ENCODE measurements at regions not wholly inside any gene's neighbourhood (a gene's known extent, or its start where the extent isn't known, plus 50 kb on each side); places are given as distances from the start of the nearest gene placed in this dataset.

GRCh38 chr12:127161466-127161865 is 1105.5 kb upstream of the TMEM132C start:
- H3K4me1 Mint-ChIP-seq (ENCODE audit: low read depth), result peaks cover 30% of the 10 kb centered on the region
- DNase-seq, result no peak
- H3K36me3 Mint-ChIP-seq (ENCODE audit: low read depth), result no peaks in the 10 kb centered on the region
- H3K27ac Mint-ChIP-seq, result no peak overlapping the region
- no peak for TF ChIP-seq CTCF (IDR thresholded peaks at IDR 0.05)
- H3K4me3 Mint-ChIP-seq, result no peak overlapping the region
- no peaks in the 10 kb centered on the region; the same call in 1 of the 2 replicates for H3K9me3 Mint-ChIP-seq
- peaks cover 2% of the 10 kb centered on the region; the same call in 1 of the 2 replicates for H3K27me3 Mint-ChIP-seq (ENCODE audit: insufficient read depth)

GRCh38 chr12:127162307-127162706 is 1104.7 kb upstream of the TMEM132C start:
- DNase-seq, result no peak
- no peak overlapping the region for H3K4me3 Mint-ChIP-seq
- H3K4me1 Mint-ChIP-seq (ENCODE audit: low read depth), result peaks cover 30% of the 10 kb centered on the region
- no peak overlapping the region for H3K27ac Mint-ChIP-seq
- no peaks in the 10 kb centered on the region for H3K36me3 Mint-ChIP-seq (ENCODE audit: low read depth)
- no peaks in the 10 kb centered on the region; the same call in 1 of the 2 replicates for H3K9me3 Mint-ChIP-seq
- peaks cover 2% of the 10 kb centered on the region; the same call in 1 of the 2 replicates for H3K27me3 Mint-ChIP-seq (ENCODE audit: insufficient read depth)
- TF ChIP-seq CTCF (IDR thresholded peaks at IDR 0.05), result no peak

DNA sequence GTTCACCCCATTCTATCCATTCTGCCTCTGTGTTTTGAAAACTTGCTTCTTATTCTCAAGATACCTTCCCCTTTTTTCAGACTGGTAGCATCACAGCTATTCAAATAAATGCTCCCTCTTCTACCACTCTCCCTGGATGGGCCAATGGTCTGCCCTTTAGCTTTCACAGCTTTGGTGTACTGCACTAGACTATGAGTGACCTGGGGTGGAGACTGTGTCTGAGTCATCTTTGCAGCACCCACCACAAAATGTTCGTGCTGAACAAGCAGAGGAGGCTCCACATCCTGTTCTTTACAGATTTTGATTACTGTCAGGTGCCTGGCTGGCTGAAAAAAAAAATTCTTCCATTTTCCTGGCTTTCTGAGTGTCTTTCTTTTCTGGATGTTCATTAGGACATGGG is 1104.1 kb upstream of the TMEM132C start:
- H3K4me3 Mint-ChIP-seq, result 0 out of 2 replicates have a peak overlapping the region, but pooled peaks have one; percentile 16
- H3K27ac Mint-ChIP-seq, result peak overlapping the region; percentile 76
- H3K9me3 Mint-ChIP-seq, result no peaks in the 10 kb centered on the region; the same call in 1 of the 2 replicates
- DNase-seq, result peak; percentile 66
- H3K27me3 Mint-ChIP-seq (ENCODE audit: insufficient read depth), result peaks cover 2% of the 10 kb centered on the region; the same call in 1 of the 2 replicates
- no peak for TF ChIP-seq CTCF (IDR thresholded peaks at IDR 0.05)
- peaks cover 30% of the 10 kb centered on the region for H3K4me1 Mint-ChIP-seq (ENCODE audit: low read depth)
- H3K36me3 Mint-ChIP-seq (ENCODE audit: low read depth), result no peaks in the 10 kb centered on the region

DNA sequence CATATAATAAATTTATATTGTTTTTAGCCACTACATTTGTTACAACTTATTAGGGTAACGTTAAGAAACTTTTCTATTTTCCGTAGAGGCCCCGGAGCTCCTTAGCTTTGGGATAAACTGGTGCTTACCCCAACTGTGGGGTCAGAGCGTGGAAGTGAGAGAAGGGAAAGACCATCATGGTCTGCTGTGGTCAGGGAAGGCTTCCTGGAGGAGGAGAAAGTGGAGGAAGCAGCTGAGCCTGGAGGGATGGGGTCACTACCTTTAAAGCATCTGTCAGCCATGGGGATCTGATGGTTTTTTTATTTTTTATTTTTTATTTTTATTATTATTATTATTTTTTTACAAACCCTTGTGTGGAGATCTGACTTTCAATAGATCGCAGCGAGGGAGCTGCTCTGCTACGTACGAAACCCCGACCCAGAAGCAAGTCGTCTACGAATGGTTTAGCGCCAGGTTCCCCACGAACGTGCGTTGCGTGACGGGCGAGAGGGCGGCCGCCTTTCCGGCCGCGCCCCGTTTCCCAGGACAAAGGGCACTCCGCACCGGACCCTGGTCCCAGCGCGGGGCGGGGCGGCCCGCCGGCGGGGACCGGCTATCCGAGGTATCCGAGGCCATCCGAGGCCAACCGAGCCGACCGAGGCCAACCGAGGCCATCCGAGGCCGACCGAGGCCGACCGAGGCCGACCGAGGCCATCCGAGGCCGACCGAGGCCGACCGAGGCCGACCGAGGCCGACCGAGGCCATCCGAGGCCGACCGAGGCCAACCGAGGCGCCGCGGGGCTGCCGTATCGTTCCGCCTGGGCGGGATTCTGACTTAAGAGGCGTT is 1101.2 kb upstream of the TMEM132C start:
- Mint-ChIP-seq H3K36me3 (ENCODE audit: low read depth) (no peaks in the 10 kb centered on the region), H3K9me3 (no peaks in the 10 kb centered on the region; the same call in 1 of the 2 replicates), H3K4me1 (ENCODE audit: low read depth) (peaks cover 57% of the 10 kb centered on the region), H3K27ac (peak overlapping the region; percentile 86), H3K27me3 (ENCODE audit: insufficient read depth) (peaks cover 1% of the 10 kb centered on the region; the same call in 1 of the 2 replicates), H3K4me3 (peak overlapping the region; percentile 76)
- peak; percentile 72 for DNase-seq
- TF ChIP-seq CTCF (IDR thresholded peaks at IDR 0.05), result no peak

GRCh38 chr12:127169321-127170181 is 1097.4 kb upstream of the TMEM132C start:
- H3K4me3 Mint-ChIP-seq, result no peak overlapping the region
- no peak overlapping the region for H3K27ac Mint-ChIP-seq
- peak; percentile 29 for DNase-seq
- peaks cover 57% of the 10 kb centered on the region for H3K4me1 Mint-ChIP-seq (ENCODE audit: low read depth)
- H3K36me3 Mint-ChIP-seq (ENCODE audit: low read depth), result peaks cover 16% of the 10 kb centered on the region
- TF ChIP-seq CTCF (IDR thresholded peaks at IDR 0.05), result no peak
- peaks cover 12% of the 10 kb centered on the region; the same call in 1 of the 2 replicates for H3K9me3 Mint-ChIP-seq
- no peaks in the 10 kb centered on the region; the same call in 1 of the 2 replicates for H3K27me3 Mint-ChIP-seq (ENCODE audit: insufficient read depth)
